HG02759 (cell line): ENCODE measurements at regions not wholly inside any gene's neighbourhood (a gene's known extent, or its start where the extent isn't known, plus 50 kb on each side); places are given as distances from the start of the nearest gene placed in this dataset.

Experiments used
- ATAC-seq: cut with Tn5 transposase; IDR thresholded peaks from one replicate; pipeline ENCODE4 v1.9.1; 2021; ENCODE audit warnings: mild to moderate bottlenecking, moderate library complexity; ENCODE audit not compliant: unreplicated experiment

DNA sequence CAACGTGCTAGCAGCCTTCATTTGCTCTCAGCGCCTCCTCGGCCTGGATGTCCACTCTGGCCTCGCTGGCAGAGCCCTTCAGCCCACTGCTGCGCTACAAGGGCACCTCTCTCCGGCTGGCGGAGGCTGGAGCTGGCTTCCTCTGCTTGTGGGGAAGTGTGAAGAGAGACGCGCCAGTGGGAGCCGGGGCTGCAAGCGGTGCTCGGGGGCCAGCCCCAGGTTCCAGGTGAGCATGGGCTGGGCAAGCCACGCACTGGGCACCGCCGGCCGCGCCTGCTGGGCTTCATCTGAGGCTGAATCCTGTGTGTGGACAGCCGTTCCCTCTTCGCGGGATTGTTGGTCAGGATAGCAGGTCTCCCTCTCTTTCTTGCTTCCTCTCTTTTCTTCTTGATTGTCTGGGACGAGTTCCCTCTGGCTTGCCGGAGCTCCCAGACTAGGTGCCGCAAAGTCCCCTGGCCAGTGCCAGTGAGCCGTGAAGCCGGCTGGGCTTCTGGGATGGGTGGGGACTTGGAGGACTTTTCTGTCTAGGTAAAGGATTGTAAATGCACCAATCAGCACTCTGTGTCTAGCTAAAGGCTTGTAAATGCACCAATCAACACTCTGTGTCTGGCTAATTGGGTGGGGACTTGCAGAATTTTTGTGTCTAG is 165.0 kb downstream of the HEPH start:
- ATAC-seq, result no peak

DNA sequence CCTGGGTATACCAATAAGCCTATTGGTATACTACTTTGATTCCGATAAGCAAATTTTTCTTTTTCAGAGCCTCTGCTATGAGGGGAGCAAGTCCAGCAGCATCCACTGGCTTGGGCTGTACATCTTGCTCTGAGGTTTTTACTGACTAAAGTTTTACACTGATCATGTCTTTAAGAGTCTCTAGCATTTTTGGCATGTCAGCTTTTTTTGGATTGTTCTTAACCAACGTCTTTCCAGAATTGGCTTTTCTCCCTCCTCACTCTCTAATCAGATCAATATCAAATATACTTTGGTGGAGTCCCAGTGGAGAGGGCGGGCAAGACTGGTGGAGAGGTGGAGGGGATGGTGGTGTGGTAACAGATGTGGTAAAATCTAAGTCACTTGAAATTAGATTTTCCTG is 196.8 kb downstream of the HEPH start:
- no peak for ATAC-seq

DNA sequence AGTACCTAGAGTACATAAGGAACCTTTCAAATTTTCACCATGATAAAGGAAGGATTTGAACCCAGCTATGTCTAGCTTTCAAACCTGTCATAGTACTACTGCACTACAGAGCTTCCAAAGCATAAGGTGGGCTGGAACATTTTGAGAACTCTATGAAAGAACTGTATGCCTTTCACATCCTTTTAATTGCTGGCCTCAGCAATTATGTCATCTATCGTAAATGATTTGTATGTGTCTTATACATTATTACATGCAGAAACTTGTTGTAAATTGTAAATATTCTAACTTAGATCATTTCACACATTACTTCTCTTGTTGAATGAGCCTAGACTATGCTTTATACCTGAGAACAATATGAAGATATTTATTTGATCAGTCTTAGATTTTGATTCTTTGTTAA is 220.7 kb downstream of the HEPH start:
- no peak for ATAC-seq

GRCh38 chrX:66399273-66399672 is 235.2 kb downstream of the HEPH start:
- no peak for ATAC-seq

- no peak for ATAC-seq
These were observed 236.7 kb downstream of the EDA2R start for GRCh38 chrX:66402165-66402564.

- ATAC-seq, result peak; percentile 67
These were observed 230.4 kb downstream of the EDA2R start for GRCh38 chrX:66408507-66408906.

DNA sequence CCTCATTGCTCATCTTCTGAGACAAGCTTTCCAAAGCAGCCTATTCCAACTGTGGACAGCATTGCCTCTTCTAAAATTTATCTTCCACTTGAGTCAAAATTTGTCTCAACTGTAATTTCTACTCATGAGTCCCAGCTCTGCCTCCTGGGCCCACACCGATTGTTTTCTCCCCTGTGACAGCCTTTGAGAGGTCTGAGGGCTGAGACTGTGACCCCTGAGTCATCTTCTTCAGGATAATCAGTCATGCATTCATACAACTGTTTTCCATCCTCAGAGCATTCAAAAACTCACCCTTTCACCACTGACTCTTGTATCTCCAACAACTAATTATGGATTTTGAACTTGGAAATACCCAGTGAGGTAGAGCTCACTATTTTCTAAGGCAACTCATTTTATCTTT is 228.1 kb downstream of the EDA2R start:
- no peak for ATAC-seq
